Mesothelial cell of epicardium (in vitro differentiated cells): ENCODE measurements at regions not wholly inside any gene's neighbourhood (a gene's known extent, or its start where the extent isn't known, plus 50 kb on each side); places are given as distances from the start of the nearest gene placed in this dataset.

Experiments
- DNase-seq, 2 experiments: peaks; one replicate each; pipeline ENCODE4 v3.0.0; 2021; ENCODE audit warnings: low spot score in 2 of 2; ENCODE audit not compliant: unreplicated experiment in 2 of 2
- H3K27ac Mint-ChIP-seq: 2 replicates; pipeline ENCODE4 v1.8.0; 2021; ENCODE audit warnings: mixed read lengths
- H3K27me3 Mint-ChIP-seq: 2 replicates; pipeline ENCODE4 v1.8.0; 2021; ENCODE audit warnings: low read depth, mixed read lengths
- H3K36me3 Mint-ChIP-seq: 2 replicates; pipeline ENCODE4 v1.8.0; 2021; ENCODE audit warnings: mixed read lengths
- H3K4me1 Mint-ChIP-seq: 2 replicates; pipeline ENCODE4 v1.8.0; 2021; ENCODE audit warnings: mixed read lengths
- H3K4me3 Mint-ChIP-seq: 2 replicates; pipeline ENCODE4 v1.8.0; 2021; ENCODE audit warnings: mild to moderate bottlenecking, moderate library complexity, mixed read lengths
- H3K9me3 Mint-ChIP-seq: 2 replicates; pipeline ENCODE4 v1.8.0; 2021; ENCODE audit warnings: mixed read lengths
- TF ChIP-seq, protein P1 (sequence below): fragments of 200-600 bp; sonication (generic); IDR thresholded peaks from one replicate; pipeline ENCODE4 v1.5.0; 2021; ENCODE audit warnings: antibody characterized with exemption; ENCODE audit not compliant: unreplicated experiment

GRCh38 chr4:72627723-72628122 lies 58.7 kb upstream of the ADAMTS3 start:
- Mint-ChIP-seq H3K36me3 (no peaks in the 10 kb centered on the region), H3K27me3 (no peaks in the 10 kb centered on the region), H3K4me3 (no peak overlapping the region), H3K9me3 (no peaks in the 10 kb centered on the region), H3K4me1 (no peaks in the 10 kb centered on the region), H3K27ac (no peak overlapping the region)
- no peak for DNase-seq
- TF ChIP-seq, protein P1, sequence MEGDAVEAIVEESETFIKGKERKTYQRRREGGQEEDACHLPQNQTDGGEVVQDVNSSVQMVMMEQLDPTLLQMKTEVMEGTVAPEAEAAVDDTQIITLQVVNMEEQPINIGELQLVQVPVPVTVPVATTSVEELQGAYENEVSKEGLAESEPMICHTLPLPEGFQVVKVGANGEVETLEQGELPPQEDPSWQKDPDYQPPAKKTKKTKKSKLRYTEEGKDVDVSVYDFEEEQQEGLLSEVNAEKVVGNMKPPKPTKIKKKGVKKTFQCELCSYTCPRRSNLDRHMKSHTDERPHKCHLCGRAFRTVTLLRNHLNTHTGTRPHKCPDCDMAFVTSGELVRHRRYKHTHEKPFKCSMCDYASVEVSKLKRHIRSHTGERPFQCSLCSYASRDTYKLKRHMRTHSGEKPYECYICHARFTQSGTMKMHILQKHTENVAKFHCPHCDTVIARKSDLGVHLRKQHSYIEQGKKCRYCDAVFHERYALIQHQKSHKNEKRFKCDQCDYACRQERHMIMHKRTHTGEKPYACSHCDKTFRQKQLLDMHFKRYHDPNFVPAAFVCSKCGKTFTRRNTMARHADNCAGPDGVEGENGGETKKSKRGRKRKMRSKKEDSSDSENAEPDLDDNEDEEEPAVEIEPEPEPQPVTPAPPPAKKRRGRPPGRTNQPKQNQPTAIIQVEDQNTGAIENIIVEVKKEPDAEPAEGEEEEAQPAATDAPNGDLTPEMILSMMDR: no peak
